ENCODE measurements at regions not wholly inside any gene's neighbourhood (a gene's known extent, or its start where the extent isn't known, plus 50 kb on each side); places are given as distances from the start of the nearest gene placed in this dataset.

- H3K4me3 ChIP-seq (ENCODE audit: low read depth, low read length), result no peak overlapping the region
- no peak for TF ChIP-seq CTCF (IDR thresholded peaks at IDR 0.05; ENCODE audit: borderline replicate concordance, insufficient read depth, low read depth, low read length)
Measured at GRCh38 chr9:115597330-115597895, 479.5 kb upstream of the TNC start.

- H3K4me3 ChIP-seq (ENCODE audit: low read depth, low read length), result no peak overlapping the region
- TF ChIP-seq CTCF (IDR thresholded peaks at IDR 0.05; ENCODE audit: borderline replicate concordance, insufficient read depth, low read depth, low read length), result no peak
Measured at GRCh38 chr9:115598751-115599150, 480.8 kb upstream of the TNC start.

DNA sequence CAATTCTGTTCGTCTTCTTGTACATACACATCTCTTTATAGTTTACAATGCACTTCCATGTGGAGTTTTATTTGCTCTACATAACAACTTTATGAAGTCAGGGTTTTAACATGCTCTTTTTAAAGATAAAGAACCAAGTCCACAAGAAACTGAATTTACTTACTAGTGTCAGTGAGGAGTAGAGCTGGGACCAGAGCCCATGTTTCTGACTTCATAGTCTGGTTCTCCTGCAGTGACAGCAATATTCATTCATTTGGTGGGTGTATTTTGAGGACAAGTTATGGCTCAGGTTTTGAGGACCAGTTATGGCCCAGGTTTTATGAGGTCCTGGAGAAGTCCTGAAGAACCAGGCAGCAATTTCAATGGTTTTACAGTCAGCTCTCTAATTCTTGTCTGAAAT, 481.9 kb upstream of the TNC start:
- H3K4me3 ChIP-seq (ENCODE audit: low read depth, low read length), result no peak overlapping the region
- no peak for TF ChIP-seq CTCF (IDR thresholded peaks at IDR 0.05; ENCODE audit: borderline replicate concordance, insufficient read depth, low read depth, low read length)

GRCh38 chr9:115601434-115601833, 483.5 kb upstream of the TNC start:
- no peak for TF ChIP-seq CTCF (IDR thresholded peaks at IDR 0.05; ENCODE audit: borderline replicate concordance, insufficient read depth, low read depth, low read length)
- H3K4me3 ChIP-seq (ENCODE audit: low read depth, low read length), result no peak overlapping the region

DNA sequence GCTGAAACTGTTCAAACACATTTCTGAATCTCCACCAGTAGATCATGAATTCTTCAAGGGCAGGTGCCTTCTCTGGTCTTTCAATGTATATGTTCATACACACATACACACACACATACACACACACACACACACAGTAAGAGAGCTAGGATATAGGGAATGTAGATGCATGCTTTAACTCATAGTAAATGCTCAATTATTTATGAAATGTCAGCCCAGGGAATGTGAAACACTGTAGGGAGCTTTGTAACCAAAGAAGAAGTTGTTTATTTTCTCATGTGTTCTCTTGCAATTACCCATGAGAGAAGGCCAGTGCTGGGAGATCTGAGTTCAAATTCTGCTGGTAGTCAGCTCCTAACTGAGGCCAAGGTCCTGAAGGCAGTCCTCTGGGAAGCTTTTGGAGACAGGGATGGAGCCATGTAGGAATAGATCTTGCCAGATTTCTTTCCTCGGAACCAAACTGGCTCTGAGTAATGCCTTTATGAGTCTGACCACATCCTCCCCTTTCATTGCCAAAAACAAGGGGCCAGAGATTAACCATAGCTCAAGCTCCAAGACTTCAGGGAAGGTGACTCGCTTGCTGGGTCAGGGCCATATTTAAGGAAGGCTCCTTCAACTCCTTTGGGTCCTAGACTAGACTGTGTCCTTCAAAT, 487.0 kb upstream of the TNC start:
- TF ChIP-seq CTCF (IDR thresholded peaks at IDR 0.05; ENCODE audit: borderline replicate concordance, insufficient read depth, low read depth, low read length), result no peak

DNA sequence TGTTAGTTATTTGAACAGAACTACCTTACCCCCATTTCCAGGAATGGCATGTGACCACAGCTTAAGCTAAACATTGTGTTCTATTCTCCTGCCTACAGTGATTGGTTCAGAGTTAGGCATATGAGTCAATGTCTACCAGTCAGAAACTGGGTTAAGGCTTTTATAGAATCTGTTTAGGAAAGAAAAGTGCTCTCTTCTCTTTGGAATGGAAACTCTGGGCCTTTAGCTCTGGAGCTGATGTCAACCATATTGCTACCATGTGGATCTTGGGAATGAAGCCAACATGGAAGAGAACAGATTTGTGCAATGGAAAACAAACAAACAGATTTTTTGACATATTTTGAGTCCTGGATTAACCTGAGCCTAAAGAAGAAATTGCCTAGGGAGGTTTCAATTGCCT, 488.9 kb upstream of the TNC start:
- H3K4me3 ChIP-seq (ENCODE audit: low read depth, low read length), result no peak overlapping the region
- no peak for TF ChIP-seq CTCF (IDR thresholded peaks at IDR 0.05; ENCODE audit: borderline replicate concordance, insufficient read depth, low read depth, low read length)

More for the DNA sequence above, 487.0 kb upstream of the TNC start:
- H3K4me3 ChIP-seq (ENCODE audit: low read depth, low read length), result no peak overlapping the region

- H3K4me3 ChIP-seq (ENCODE audit: low read depth, low read length), result no peak overlapping the region
- no peak for TF ChIP-seq CTCF (IDR thresholded peaks at IDR 0.05; ENCODE audit: borderline replicate concordance, insufficient read depth, low read depth, low read length)
Measured at GRCh38 chr9:115614326-115614999, 496.5 kb upstream of the TNC start.
